SK-N-SH (cell line): ENCODE measurements at regions not wholly inside any gene's neighbourhood (a gene's known extent, or its start where the extent isn't known, plus 50 kb on each side); places are given as distances from the start of the nearest gene placed in this dataset.

Source experiments
- CTCF ChIA-PET: fragments of 300-600, 350-600 bp; formaldehyde crosslinking; extraction: SDS; loops from one replicate; lab custom pipeline; 2021; lab: Yijun Ruan, JAX
- POLR2A ChIA-PET: fragments of 350-600 bp; sonication (Branson Sonifier 250); formaldehyde crosslinking; extraction: SDS; loops from one replicate; lab custom pipeline; 2020; ENCODE audit warnings: antibody characterized with exemption, inconsistent platforms; lab: Yijun Ruan, JAX
- DNase-seq: peaks from one replicate; pipeline ENCODE4 v3.0.0; 2012
- H2AFZ ChIP-seq: fragments of 200-600 bp; sonication (generic); 2 replicates; pipeline ENCODE4 v1.8.1; 2016; ENCODE audit warnings: antibody characterized with exemption, mild to moderate bottlenecking, low read depth
- H3F3A ChIP-seq: fragments of 200-600 bp; sonication (generic); replicated peaks from 2 replicates; pipeline ENCODE3; 2016; ENCODE audit warnings: antibody characterized with exemption, mild to moderate bottlenecking; ENCODE audit not compliant: insufficient read depth
- H3K27ac ChIP-seq, 2 experiments: fragments of 200-500 bp in 1 of 2; fragments of 200-600 bp in 1 of 2; sonication (Bioruptor generic) in 1 of 2; sonication (generic), shearing (Covaris generic) in 1 of 2; 2 replicates each; pipeline versions ENCODE4 v1.5.1 to v1.6.1; 2014 to 2016; ENCODE audit warnings: low read depth in 2 of 2, inconsistent platforms in 1 of 2, low read length in 1 of 2, mild to moderate bottlenecking in 1 of 2, mixed read lengths in 1 of 2
- H3K27me3 ChIP-seq: fragments of 200-600 bp; sonication (generic), shearing (Covaris generic); 2 replicates; pipeline ENCODE4 v1.6.1; 2016; ENCODE audit warnings: mixed run types; ENCODE audit not compliant: insufficient read depth
- H3K36me3 ChIP-seq, 2 experiments: fragments of 200-500 bp in 1 of 2; fragments of 200-600 bp in 1 of 2; sonication (Bioruptor generic) in 1 of 2; sonication (generic) in 1 of 2; replicated peaks in 1 of 2; 2 replicates each; pipeline versions ENCODE3 to v1.5.1; 2014 to 2016; ENCODE audit warnings: low read length in 1 of 2, mild to moderate bottlenecking in 1 of 2; ENCODE audit not compliant: insufficient read depth in 2 of 2, control insufficient read depth in 1 of 2
- H3K4me1 ChIP-seq, 2 experiments: fragments of 200-500 bp in 1 of 2; fragments of 200-600 bp in 1 of 2; sonication (Bioruptor generic) in 1 of 2; sonication (generic), shearing (Covaris generic) in 1 of 2; 2 replicates each; pipeline versions ENCODE4 v1.5.1 to v1.6.1; 2014 to 2016; ENCODE audit warnings: low read depth in 1 of 2, low read length in 1 of 2, mixed run types in 1 of 2; ENCODE audit not compliant: insufficient read depth in 2 of 2, control insufficient read depth in 1 of 2
- H3K4me2 ChIP-seq: fragments of 200-600 bp; sonication (generic), shearing (Covaris generic); 2 replicates; pipeline ENCODE4 v1.6.1; 2017; ENCODE audit warnings: mixed run types
- H3K4me3 ChIP-seq, 2 experiments: fragments of 200-500 bp in 1 of 2; fragments of 200-600 bp in 1 of 2; sonication (Bioruptor generic) in 1 of 2; sonication (generic), shearing (Covaris generic) in 1 of 2; 2 replicates each; pipeline versions ENCODE4 v1.5.1 to v1.8.1; 2014 to 2016; ENCODE audit warnings: low read depth in 2 of 2, inconsistent platforms in 1 of 2, low read length in 1 of 2, mild to moderate bottlenecking in 1 of 2, mixed read lengths in 1 of 2, moderate library complexity in 1 of 2
- H3K79me2 ChIP-seq: fragments of 200-600 bp; sonication (generic); 2 replicates; pipeline ENCODE4 v1.8.1; 2017; ENCODE audit warnings: mild to moderate bottlenecking; ENCODE audit not compliant: insufficient read depth
- H3K9ac ChIP-seq: fragments of 200-600 bp; sonication (generic); 2 replicates; pipeline ENCODE4 v1.6.1; 2017; ENCODE audit warnings: mixed run types
- H3K9me2 ChIP-seq: fragments of 200-600 bp; sonication (generic); 2 replicates; pipeline ENCODE4 v1.6.1; 2017; ENCODE audit warnings: mixed run types
- H3K9me3 ChIP-seq: fragments of 200-600 bp; sonication (generic); 2 replicates; pipeline ENCODE4 v1.6.1; 2017; ENCODE audit warnings: mixed run types, mild to moderate bottlenecking, moderate library complexity
- H4K20me1 ChIP-seq: fragments of 200-600 bp; sonication (generic); 2 replicates; pipeline ENCODE4 v1.6.1; 2017; ENCODE audit warnings: mild to moderate bottlenecking, mixed run types; ENCODE audit not compliant: insufficient read depth
- CTCF ChIP-seq: fragments of 200-600 bp; sonication (generic); IDR thresholded peaks from 2 replicates; pipeline ENCODE4 v1.6.1; 2017; ENCODE audit warnings: antibody characterized with exemption, mild to moderate bottlenecking, moderate library complexity
- ELF1 ChIP-seq: IDR thresholded peaks from 2 replicates; pipeline ENCODE4 v1.4.0; 2012
- EP300 ChIP-seq, 2 experiments: IDR thresholded peaks; 2 replicates each; pipeline versions ENCODE4 v1.4.0 to v1.6.1; 2012; ENCODE audit warnings: borderline replicate concordance in 1 of 2, low read depth in 1 of 2, low read length in 1 of 2
- EZH2phosphoT487 ChIP-seq: fragments of 200-600 bp; sonication (generic); IDR thresholded peaks from 2 replicates; pipeline ENCODE4 v1.6.1; 2017; ENCODE audit warnings: low read depth, mixed run types, mild to moderate bottlenecking, antibody characterized with exemption, moderate library complexity, borderline replicate concordance
- FOSL2 ChIP-seq: IDR thresholded peaks from 2 replicates; pipeline ENCODE4 v1.4.0; 2012; ENCODE audit warnings: low read depth, mild to moderate bottlenecking, moderate library complexity, borderline replicate concordance
- FOXJ3 ChIP-seq: sonication (generic); formaldehyde crosslinking; IDR thresholded peaks from 2 replicates; pipeline ENCODE4 v1.5.1; 2020; ENCODE audit warnings: mild to moderate bottlenecking, missing genetic modification reagents
- FOXM1 ChIP-seq: IDR thresholded peaks from 2 replicates; pipeline ENCODE4 v1.4.0; 2012; ENCODE audit warnings: low read depth, mild to moderate bottlenecking
- GABPA ChIP-seq: IDR thresholded peaks from 2 replicates; pipeline ENCODE4 v1.4.0; 2012; ENCODE audit warnings: low read depth, mild to moderate bottlenecking
- GATA2 ChIP-seq: sonication (generic); formaldehyde crosslinking; IDR thresholded peaks from 2 replicates; pipeline ENCODE4 v1.5.0; 2020; ENCODE audit warnings: mild to moderate bottlenecking, missing genetic modification reagents
- IRF3 ChIP-seq: fragments of 150-350 bp; IDR thresholded peaks from 2 replicates; pipeline ENCODE4 v1.6.1; 2016; ENCODE audit warnings: mild to moderate bottlenecking, low read depth, low read length
- JUND ChIP-seq: IDR thresholded peaks from 2 replicates; pipeline ENCODE4 v1.4.0; 2012
- MEF2A ChIP-seq: IDR thresholded peaks from 2 replicates; pipeline ENCODE4 v1.4.0; 2012; ENCODE audit warnings: low read depth, borderline replicate concordance
- NFIC ChIP-seq: IDR thresholded peaks from 2 replicates; pipeline ENCODE4 v1.4.0; 2012; ENCODE audit warnings: borderline replicate concordance
- NRF1 ChIP-seq: IDR thresholded peaks from 2 replicates; pipeline ENCODE4 v1.6.1; 2012; ENCODE audit warnings: low read depth, mild to moderate bottlenecking, low read length
- RAD21 ChIP-seq: IDR thresholded peaks from 2 replicates; pipeline ENCODE4 v1.6.1; 2012; ENCODE audit warnings: mild to moderate bottlenecking, low read length
- REST ChIP-seq: IDR thresholded peaks from 2 replicates; pipeline ENCODE4 v1.6.1; 2012; ENCODE audit warnings: mild to moderate bottlenecking, low read depth, low read length, moderate library complexity
- RFX5 ChIP-seq: IDR thresholded peaks from 2 replicates; pipeline ENCODE4 v1.6.1; 2012; ENCODE audit warnings: mild to moderate bottlenecking, improper control_type of control experiment, low read length
- RXRA ChIP-seq: IDR thresholded peaks from 2 replicates; pipeline ENCODE4 v1.4.0; 2012; ENCODE audit warnings: low read depth, mild to moderate bottlenecking, borderline replicate concordance
- TAF1 ChIP-seq: IDR thresholded peaks from 2 replicates; pipeline ENCODE4 v1.6.1; 2012; ENCODE audit warnings: low read depth, mild to moderate bottlenecking, low read length, moderate library complexity, borderline replicate concordance
- TCF12 ChIP-seq: IDR thresholded peaks from 2 replicates; pipeline ENCODE4 v1.4.0; 2012
- TEAD4 ChIP-seq: IDR thresholded peaks from 2 replicates; pipeline ENCODE4 v1.4.0; 2012; ENCODE audit warnings: mild to moderate bottlenecking, borderline replicate concordance; ENCODE audit not compliant: insufficient read depth
- USF1 ChIP-seq: IDR thresholded peaks from 2 replicates; pipeline ENCODE4 v1.4.0; 2012; ENCODE audit warnings: low read depth, borderline replicate concordance
- YY1 ChIP-seq: IDR thresholded peaks from 2 replicates; pipeline ENCODE4 v1.4.0; 2012; ENCODE audit warnings: low read depth, mild to moderate bottlenecking
- WGBS: methylation state at CpG from one replicate; pipeline ENCODE4 v1.1.6; 2017; ENCODE audit warnings: low lambda C conversion rate; 5-methylcytosine and 5-hydroxymethylcytosine counted together
- TF ChIP-seq, protein P1 (sequence below): IDR thresholded peaks from 2 replicates; pipeline ENCODE4; 2012
- TF ChIP-seq, protein P2 (sequence below): fragments of 150-350 bp; IDR thresholded peaks from 2 replicates; pipeline ENCODE4 v1.6.1; 2017; ENCODE audit warnings: antibody characterized with exemption, low read length, low read depth, borderline replicate concordance

- TF ChIP-seq USF1 (no peak), RAD21 (no peak), RFX5 (no peak), GABPA (no peak), JUND (peak; percentile 91), CTCF (0 out of 2 replicates have a peak, but pooled peaks have one; percentile 11), EZH2phosphoT487 (no peak), REST (no peak), TCF12 (peak; percentile 79), EP300 (IDR thresholded peaks at IDR 0.05; ENCODE audit: borderline replicate concordance in 1 of 2, low read depth in 1 of 2, low read length in 1 of 2) (peak in 1 of 2 experiments; percentile 80; a peak in 1 of 4 replicates)
Measured at GRCh38 chr13:84433024-84433423, 550.8 kb upstream of the SLITRK1 start (continued).

- ChIA-PET POLR2A (no interaction called here), CTCF (no interaction called here)
- Histone ChIP-seq H3K27ac (peak overlapping the region in 1 of 2 experiments; percentile 85; a peak in 1 of 4 replicates), H3K27me3 (no peaks in the 10 kb centered on the region), H3K4me3 (no peak overlapping the region), H4K20me1 (no peaks in the 10 kb centered on the region), H3K4me2 (no peak overlapping the region), H2AFZ (no peak overlapping the region; the same call in 1 of the 2 replicates), H3K36me3 (no peaks in the 10 kb centered on the region), H3K9me3 (no peaks in the 10 kb centered on the region), H3K4me1 (peaks cover 0 to 23% of the 10 kb centered on the region in 2 experiments; a peak in 3 of 4 replicates), H3K79me2 (no peaks in the 10 kb centered on the region), H3F3A (peaks cover 40% of the 10 kb centered on the region), H3K9ac (no peak overlapping the region), H3K9me2 (no peaks in the 10 kb centered on the region)
- no peak for DNase-seq
- 15% methylated on average over 1 of the region's 1 CpG for WGBS
- TF ChIP-seq ELF1 (no peak), FOXJ3 (no peak), IRF3 (no peak), GATA2 (CRISPR knock-in tag) (no peak), NFIC (no peak), TAF1 (no peak), RXRA (no peak), NRF1 (no peak), YY1 (no peak), FOXM1 (no peak), MEF2A (no peak), FOSL2 (peak; percentile 9; the same call in 1 of the 2 replicates), TEAD4 (no peak)
- TF ChIP-seq, protein P1, sequence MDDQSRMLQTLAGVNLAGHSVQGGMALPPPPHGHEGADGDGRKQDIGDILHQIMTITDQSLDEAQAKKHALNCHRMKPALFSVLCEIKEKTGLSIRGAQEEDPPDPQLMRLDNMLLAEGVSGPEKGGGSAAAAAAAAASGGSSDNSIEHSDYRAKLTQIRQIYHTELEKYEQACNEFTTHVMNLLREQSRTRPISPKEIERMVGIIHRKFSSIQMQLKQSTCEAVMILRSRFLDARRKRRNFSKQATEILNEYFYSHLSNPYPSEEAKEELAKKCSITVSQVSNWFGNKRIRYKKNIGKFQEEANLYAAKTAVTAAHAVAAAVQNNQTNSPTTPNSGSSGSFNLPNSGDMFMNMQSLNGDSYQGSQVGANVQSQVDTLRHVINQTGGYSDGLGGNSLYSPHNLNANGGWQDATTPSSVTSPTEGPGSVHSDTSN, result 0 out of 2 replicates have a peak, but pooled peaks have one; percentile 26
- TF ChIP-seq, protein P2, sequence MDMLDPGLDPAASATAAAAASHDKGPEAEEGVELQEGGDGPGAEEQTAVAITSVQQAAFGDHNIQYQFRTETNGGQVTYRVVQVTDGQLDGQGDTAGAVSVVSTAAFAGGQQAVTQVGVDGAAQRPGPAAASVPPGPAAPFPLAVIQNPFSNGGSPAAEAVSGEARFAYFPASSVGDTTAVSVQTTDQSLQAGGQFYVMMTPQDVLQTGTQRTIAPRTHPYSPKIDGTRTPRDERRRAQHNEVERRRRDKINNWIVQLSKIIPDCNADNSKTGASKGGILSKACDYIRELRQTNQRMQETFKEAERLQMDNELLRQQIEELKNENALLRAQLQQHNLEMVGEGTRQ, result no peak
Measured at GRCh38 chr13:84431646-84432045, 549.4 kb upstream of the SLITRK1 start.
